H1 (cell line): ENCODE measurements at regions not wholly inside any gene's neighbourhood (a gene's known extent, or its start where the extent isn't known, plus 50 kb on each side); places are given as distances from the start of the nearest gene placed in this dataset.

Experiments
- CTCF ChIA-PET: fragments of 300-600 bp; sonication (Branson Sonifier 250); formaldehyde crosslinking; loops from one replicate; lab custom pipeline; 2021; ENCODE audit not compliant: partially characterized antibody; lab: Charles Lee
- POLR2A ChIA-PET: fragments of 300-600 bp; sonication (Branson Sonifier 250); formaldehyde crosslinking; loops from one replicate; lab custom pipeline; 2021; ENCODE audit warnings: inconsistent platforms; ENCODE audit not compliant: partially characterized antibody; lab: Charles Lee
- DNase-seq, 2 experiments: peaks; one replicate each; pipeline versions ENCODE4 v3.0.0 to v3.0.0-alpha.2; 2010 to 2022; ENCODE audit warnings: low spot score in 2 of 2, low read depth in 1 of 2, mixed read lengths in 1 of 2
- FAIRE-seq: peaks from 2 replicates; lab custom pipeline; 2011; peaks lifted over from hg19 to GRCh38; lab: Jason Lieb, UNC
- H2AFZ ChIP-seq: 2 replicates; pipeline ENCODE4 v1.8.1; 2012; ENCODE audit warnings: low read length, inconsistent platforms
- H2AK5ac ChIP-seq: 2 replicates; pipeline ENCODE4 v1.6.1; 2013; ENCODE audit warnings: low read depth, low read length
- H2BK120ac ChIP-seq: replicated peaks from 2 replicates; pipeline ENCODE3; 2013; ENCODE audit warnings: low read depth, low read length, inconsistent platforms
- H2BK12ac ChIP-seq: 2 replicates; pipeline ENCODE4 v1.6.1; 2013; ENCODE audit warnings: low read depth, low read length
- H2BK15ac ChIP-seq: 2 replicates; pipeline ENCODE4 v1.6.1; 2013; ENCODE audit warnings: low read length
- H2BK20ac ChIP-seq: 2 replicates; pipeline ENCODE4 v1.6.1; 2013; ENCODE audit warnings: low read length
- H2BK5ac ChIP-seq: 2 replicates; pipeline ENCODE4 v1.6.1; 2013; ENCODE audit warnings: low read depth, low read length
- H3K14ac ChIP-seq: 2 replicates; pipeline ENCODE4 v1.6.1; 2013; ENCODE audit warnings: inconsistent platforms; ENCODE audit not compliant: insufficient read length
- H3K18ac ChIP-seq: 2 replicates; pipeline ENCODE4 v1.6.1; 2013; ENCODE audit warnings: low read length; ENCODE audit errors: extremely low read depth
- H3K23ac ChIP-seq: 2 replicates; pipeline ENCODE4 v1.6.1; 2013; ENCODE audit warnings: inconsistent platforms; ENCODE audit not compliant: insufficient read length
- H3K23me2 ChIP-seq: 2 replicates; pipeline ENCODE4 v1.6.1; 2013; ENCODE audit warnings: low read depth, low read length
- H3K27ac ChIP-seq: 2 replicates; pipeline ENCODE4 v1.6.1; 2011; ENCODE audit warnings: low read depth, low read length, inconsistent platforms
- H3K27me3 ChIP-seq, 4 experiments: replicated peaks in 1 of 4; 1 replicate in 1 of 4; 2 replicates in 3 of 4; pipeline versions ENCODE4 v1.6.1 to v1.8.1; 2011 to 2013; ENCODE audit warnings: low read length in 3 of 4, mild to moderate bottlenecking in 3 of 4, inconsistent platforms in 2 of 4, mixed read lengths in 2 of 4, moderate library complexity in 1 of 4; ENCODE audit not compliant: control insufficient read depth in 3 of 4, insufficient read depth in 3 of 4; ENCODE audit errors: extremely low read depth in 1 of 4
- H3K36me3 ChIP-seq, 4 experiments: 2 replicates each; pipeline versions ENCODE4 v1.6.1 to v1.8.1; 2011 to 2013; ENCODE audit warnings: mild to moderate bottlenecking in 4 of 4, low read length in 3 of 4, moderate library complexity in 2 of 4, control low read depth in 1 of 4, inconsistent platforms in 1 of 4; ENCODE audit not compliant: insufficient read depth in 4 of 4, control insufficient read depth in 2 of 4
- H3K4ac ChIP-seq: replicated peaks from 2 replicates; pipeline ENCODE3; 2013; ENCODE audit warnings: low read length, low read depth, mixed read lengths, inconsistent platforms; ENCODE audit not compliant: insufficient read length
- H3K4me1 ChIP-seq, 4 experiments: replicated peaks in 1 of 4; 1 replicate in 1 of 4; 2 replicates in 3 of 4; pipeline versions ENCODE4 v1.6.1 to v1.8.1; 2011 to 2013; ENCODE audit warnings: low read length in 3 of 4, inconsistent platforms in 2 of 4, mixed read lengths in 1 of 4; ENCODE audit not compliant: insufficient read depth in 4 of 4, control insufficient read depth in 3 of 4
- H3K4me2 ChIP-seq, 2 experiments: 2 replicates each; pipeline versions ENCODE4 v1.6.1 to v1.8.1; 2011 to 2013; ENCODE audit warnings: low read depth in 2 of 2, low read length in 2 of 2, control low read depth in 1 of 2, inconsistent platforms in 1 of 2, mild to moderate bottlenecking in 1 of 2; ENCODE audit not compliant: insufficient read depth in 1 of 2
- H3K4me3 ChIP-seq, 4 experiments: fragments of 200-600, 300-600 bp in 1 of 4; sonication (generic), shearing (Covaris generic), sonication (Bioruptor Twin) in 1 of 4; 2 replicates each; pipeline versions ENCODE4 v1.5.1 to v1.8.1; 2011 to 2016; ENCODE audit warnings: low read length in 4 of 4, low read depth in 3 of 4, control low read depth in 2 of 4, inconsistent platforms in 2 of 4, mild to moderate bottlenecking in 2 of 4, mixed read lengths in 1 of 4, moderate library complexity in 1 of 4; ENCODE audit not compliant: insufficient read depth in 2 of 4; ENCODE audit errors: extremely low read depth in 1 of 4
- H3K56ac ChIP-seq: replicated peaks from 2 replicates; pipeline ENCODE3; 2013; ENCODE audit warnings: low read depth, mild to moderate bottlenecking, mixed read lengths, low read length, inconsistent platforms; ENCODE audit not compliant: insufficient read length
- H3K79me1 ChIP-seq: 2 replicates; pipeline ENCODE4 v1.6.1; 2013; ENCODE audit warnings: low read depth, low read length, control low read depth
- H3K79me2 ChIP-seq, 2 experiments: 2 replicates each; pipeline versions ENCODE4 v1.6.1 to v1.8.1; 2012 to 2013; ENCODE audit warnings: low read length in 2 of 2, mild to moderate bottlenecking in 2 of 2, inconsistent platforms in 1 of 2; ENCODE audit not compliant: insufficient read depth in 2 of 2, control insufficient read depth in 1 of 2
- H3K9ac ChIP-seq, 4 experiments: replicated peaks in 1 of 4; 1 replicate in 1 of 4; 2 replicates in 3 of 4; pipeline versions ENCODE4 v1.6.1 to v1.8.1; 2011 to 2013; ENCODE audit warnings: low read depth in 3 of 4, low read length in 3 of 4, control low read depth in 2 of 4, mild to moderate bottlenecking in 2 of 4, moderate library complexity in 2 of 4, inconsistent platforms in 1 of 4; ENCODE audit errors: extremely low read depth in 1 of 4
- H3K9me3 ChIP-seq, 2 experiments: 2 replicates each; pipeline versions ENCODE4 v1.6.1 to v1.8.1; 2012 to 2013; ENCODE audit warnings: mild to moderate bottlenecking in 2 of 2, moderate library complexity in 2 of 2, control low read depth in 1 of 2, inconsistent platforms in 1 of 2, low read depth in 1 of 2, low read length in 1 of 2, mixed read lengths in 1 of 2; ENCODE audit not compliant: insufficient read depth in 2 of 2
- H4K20me1 ChIP-seq, 2 experiments: replicated peaks in 1 of 2; 2 replicates each; pipeline versions ENCODE3 to v1.8.1; 2011 to 2013; ENCODE audit warnings: inconsistent platforms in 2 of 2, low read length in 2 of 2, mild to moderate bottlenecking in 1 of 2; ENCODE audit not compliant: insufficient read depth in 2 of 2, control insufficient read depth in 1 of 2
- H4K5ac ChIP-seq: 2 replicates; pipeline ENCODE4 v1.6.1; 2013; ENCODE audit warnings: low read length, low read depth, mixed read lengths, inconsistent platforms; ENCODE audit not compliant: insufficient read length
- H4K8ac ChIP-seq: 2 replicates; pipeline ENCODE4 v1.8.0; 2013; ENCODE audit warnings: mild to moderate bottlenecking, moderate library complexity, low read length, inconsistent platforms; ENCODE audit not compliant: insufficient read depth; ENCODE audit errors: extremely low read depth
- H4K91ac ChIP-seq: replicated peaks from 2 replicates; pipeline ENCODE3; 2013; ENCODE audit warnings: low read length, mixed read lengths, inconsistent platforms; ENCODE audit not compliant: insufficient read length
- ATF2 ChIP-seq: IDR thresholded peaks from 2 replicates; pipeline ENCODE4 v1.6.1; 2012; ENCODE audit warnings: low read length, inconsistent platforms
- EZH2 ChIP-seq: fragments of 200-600 bp; sonication (generic); IDR thresholded peaks from 2 replicates; pipeline ENCODE4 v1.7.1; 2012; ENCODE audit warnings: low read depth, mild to moderate bottlenecking, moderate library complexity, low read length, inconsistent platforms; ENCODE audit not compliant: severe bottlenecking
- FOSL1 ChIP-seq: IDR thresholded peaks from 2 replicates; pipeline ENCODE4 v1.6.1; 2011; ENCODE audit warnings: mild to moderate bottlenecking, low read depth, low read length, moderate library complexity; ENCODE audit not compliant: insufficient read depth
- GTF2F1 ChIP-seq: IDR thresholded peaks from 2 replicates; pipeline ENCODE4 v1.6.1; 2012; ENCODE audit warnings: low read depth, low read length, improper control_type of control experiment, borderline replicate concordance
- JUND ChIP-seq: IDR thresholded peaks from 2 replicates; pipeline ENCODE4 v1.6.1; 2011; ENCODE audit warnings: mild to moderate bottlenecking, improper control_type of control experiment, low read length
- MAX ChIP-seq: IDR thresholded peaks from 2 replicates; pipeline ENCODE4 v1.6.1; 2012; ENCODE audit warnings: inconsistent platforms
- RFX5 ChIP-seq: IDR thresholded peaks from 2 replicates; pipeline ENCODE4 v1.6.1; 2011; ENCODE audit warnings: low read depth, low read length, improper control_type of control experiment, borderline replicate concordance
- SIN3A ChIP-seq, 2 experiments: IDR thresholded peaks in 1 of 2; conservative IDR thresholded peaks in 1 of 2; 2 replicates each; pipeline ENCODE4 v1.6.1; 2011 to 2012; ENCODE audit warnings: low read length in 2 of 2, improper control_type of control experiment in 1 of 2, low read depth in 1 of 2, mild to moderate bottlenecking in 1 of 2
- SIRT6 ChIP-seq: IDR thresholded peaks from one replicate; pipeline ENCODE4 v1.7.1; 2012; ENCODE audit warnings: low read length, inconsistent platforms
- TCF12 ChIP-seq: IDR thresholded peaks from 2 replicates; pipeline ENCODE4 v1.6.1; 2011; ENCODE audit warnings: low read depth, mild to moderate bottlenecking, low read length
- TEAD4 ChIP-seq: IDR thresholded peaks from 2 replicates; pipeline ENCODE4 v1.6.1; 2012; ENCODE audit warnings: low read depth, low read length, inconsistent platforms, mixed read lengths
- USF2 ChIP-seq: IDR thresholded peaks from 2 replicates; pipeline ENCODE4 v1.6.1; 2011; ENCODE audit warnings: low read length, improper control_type of control experiment
- WGBS, 2 experiments: shearing (Covaris generic) in 1 of 2; methylation state at CpG; one replicate each; pipeline versions ENCODE4 v1.1.6 to v1.1.7; 2013 to 2015; ENCODE audit warnings: low lambda C conversion rate in 2 of 2, mixed read lengths in 2 of 2, inconsistent platforms in 1 of 2, low coverage in 1 of 2, missing lambda C conversion rate in 1 of 2; ENCODE audit not compliant: insufficient replicate concordance in 2 of 2, insufficient coverage in 1 of 2, insufficient read length in 1 of 2; ENCODE audit errors: extremely low coverage in 1 of 2, missing lambda C conversion rate in 1 of 2; 5-methylcytosine and 5-hydroxymethylcytosine counted together

- H3K9me3 ChIP-seq: no peaks in the 10 kb centered on the region
- no peak overlapping the region for H3K4me3 ChIP-seq
- H3K14ac ChIP-seq: no peak overlapping the region
- H2AFZ ChIP-seq: no peak overlapping the region
- H4K5ac ChIP-seq: no peak overlapping the region
- no peak overlapping the region for H3K27ac ChIP-seq
- no peaks in the 10 kb centered on the region for H3K79me2 ChIP-seq
- H3K79me1 ChIP-seq: no peaks in the 10 kb centered on the region
- H4K91ac ChIP-seq: no peak overlapping the region
- H2BK15ac ChIP-seq: no peak overlapping the region
- no peak overlapping the region for H3K4ac ChIP-seq
- no peak for DNase-seq
- H3K36me3 ChIP-seq: no peaks in the 10 kb centered on the region
- no peak overlapping the region for H2BK12ac ChIP-seq
- H3K4me2 ChIP-seq: no peak overlapping the region
- no peak overlapping the region for H3K56ac ChIP-seq
- WGBS, 2 experiments: 85% methylated on average over 14 of the region's 14 CpGs; no CpG with 5 or more reads in 1 of the 2 experiments
- H2AK5ac ChIP-seq: no peak overlapping the region
- H3K4me1 ChIP-seq: no peaks in the 10 kb centered on the region
- no peak overlapping the region for H3K23ac ChIP-seq
- H3K9ac ChIP-seq: no peak overlapping the region
- H2BK120ac ChIP-seq: no peak overlapping the region
- no peak overlapping the region for H2BK20ac ChIP-seq
- no peak overlapping the region for H2BK5ac ChIP-seq
- ChIA-PET CTCF (no interaction called here), POLR2A (interaction anchor here (0.7 kb wide), 1 partner anchor 142 kb away, joined by 3 read pairs; no protein-coding TSS in a partner anchor)
- H4K20me1 ChIP-seq: peaks cover 0 to 2% of the 10 kb centered on the region in 2 experiments
- peaks cover 13% of the 10 kb centered on the region for H3K23me2 ChIP-seq
- no peak overlapping the region for H3K18ac ChIP-seq
- H4K8ac ChIP-seq: no peak overlapping the region
- H3K27me3 ChIP-seq: peaks cover 0 to 31% (median 21%) of the 10 kb centered on the region in 4 experiments; a peak in 6 of 7 replicates
- FAIRE-seq: no peak
- no peak for TF ChIP-seq FOSL1
- no peak for TF ChIP-seq TCF12
- TF ChIP-seq JUND: no peak
- no peak for TF ChIP-seq USF2
- TF ChIP-seq SIRT6: no peak
- TF ChIP-seq ATF2: no peak
- TF ChIP-seq RFX5: no peak
- TF ChIP-seq EZH2: no peak
- TF ChIP-seq SIN3A (conservative IDR thresholded peaks at IDR 0.05 in 1 of 2, IDR thresholded peaks at IDR 0.05 in 1 of 2; ENCODE audit: low read depth in 1 of 2, low read length in 2 of 2): no peak
- no peak for TF ChIP-seq TEAD4
- no peak for TF ChIP-seq MAX
- TF ChIP-seq GTF2F1: no peak
Measured at GRCh38 chr6:28696167-28696566, 170.5 kb downstream of the GPX5 start.
